SK-N-MC (cell line): ENCODE measurements at regions not wholly inside any gene's neighbourhood (a gene's known extent, or its start where the extent isn't known, plus 50 kb on each side); places are given as distances from the start of the nearest gene placed in this dataset.

Experiments
- EZH2 ChIP-seq: fragments of 200-600 bp; sonication (generic); IDR thresholded peaks from one replicate; pipeline ENCODE4 v1.6.1; 2017; ENCODE audit warnings: antibody characterized with exemption
- FOXP2 ChIP-seq: optimal IDR thresholded peaks from 2 replicates; pipeline ENCODE3; 2011; ENCODE audit warnings: mild to moderate bottlenecking, moderate library complexity; ENCODE audit not compliant: insufficient read depth; ENCODE audit errors: extremely low read length, control extremely low read depth
- POLR2AphosphoS5 ChIP-seq: IDR thresholded peaks from 2 replicates; pipeline ENCODE4 v1.6.1; 2012; ENCODE audit warnings: mild to moderate bottlenecking, low read depth, low read length, borderline replicate concordance

DNA sequence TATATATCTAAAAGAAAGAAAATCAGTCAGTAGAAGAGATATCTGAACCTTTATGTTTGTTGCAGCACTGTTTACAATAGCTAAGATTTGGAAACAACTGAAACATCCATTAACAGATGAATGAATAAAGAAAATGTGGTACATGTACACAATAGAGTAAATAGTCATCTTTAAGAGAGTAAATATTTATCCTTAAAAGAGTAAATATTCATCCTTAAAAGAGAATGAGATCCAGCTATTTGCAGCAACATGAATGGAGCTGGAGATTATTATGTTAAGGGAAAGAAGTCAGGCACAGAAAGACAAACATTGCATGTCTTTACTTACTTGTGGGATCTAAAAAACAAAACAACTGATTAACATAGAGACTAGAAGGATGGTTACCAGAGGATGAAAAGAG is 197.0 kb upstream of the CBLB start:
- TF ChIP-seq POLR2AphosphoS5, result no peak
- TF ChIP-seq EZH2, result no peak
- TF ChIP-seq FOXP2, result no peak
